Parathyroid adenoma (tissue), 2 donors: ENCODE measurements at regions not wholly inside any gene's neighbourhood (a gene's known extent, or its start where the extent isn't known, plus 50 kb on each side); places are given as distances from the start of the nearest gene placed in this dataset.

Source experiments
- H2AFZ ChIP-seq: fragments of 300-600 bp; sonication (generic); one replicate; pipeline ENCODE4 v1.7.0; 2017; ENCODE audit warnings: antibody characterized with exemption, mild to moderate bottlenecking
- H3K27ac ChIP-seq: fragments of 300-600 bp; sonication (generic); one replicate; pipeline ENCODE4 v1.7.0; 2017
- H3K27me3 ChIP-seq: fragments of 300-600 bp; sonication (generic); one replicate; pipeline ENCODE4 v1.7.0; 2017; ENCODE audit warnings: low read length; ENCODE audit not compliant: control insufficient read depth, insufficient read depth
- H3K36me3 ChIP-seq: fragments of 300-600 bp; sonication (generic); one replicate; pipeline ENCODE4 v1.7.0; 2017; ENCODE audit warnings: low read length; ENCODE audit not compliant: control insufficient read depth, insufficient read depth
- H3K4me1 ChIP-seq: fragments of 300-600 bp; sonication (generic); one replicate; pipeline ENCODE4 v1.7.0; 2017; ENCODE audit warnings: control low read depth
- H3K4me2 ChIP-seq: fragments of 300-600 bp; sonication (generic); one replicate; pipeline ENCODE4 v1.7.0; 2017; ENCODE audit warnings: low read length
- H3K4me3 ChIP-seq: fragments of 300-600 bp; sonication (generic); one replicate; pipeline ENCODE4 v1.7.0; 2017; ENCODE audit warnings: low read depth, low read length
- H3K79me2 ChIP-seq: fragments of 300-600 bp; sonication (generic); one replicate; pipeline ENCODE4 v1.7.0; 2017; ENCODE audit warnings: control low read depth
- H3K9ac ChIP-seq: fragments of 300-600 bp; sonication (generic); one replicate; pipeline ENCODE4 v1.7.0; 2017; ENCODE audit warnings: mild to moderate bottlenecking
- H3K9me3 ChIP-seq: fragments of 300-600 bp; sonication (generic); one replicate; pipeline ENCODE4 v1.7.0; 2017; ENCODE audit warnings: low read length; ENCODE audit not compliant: control insufficient read depth
- CTCF ChIP-seq: fragments of 300-600 bp; sonication (generic); IDR thresholded peaks from one replicate; pipeline ENCODE4 v1.7.0; 2017; ENCODE audit warnings: antibody characterized with exemption, mild to moderate bottlenecking
- donor health status: primary hyperparathyroidism.

GRCh38 chr10:78746155-78746763, 322.5 kb upstream of the ZMIZ1 start:
- Histone ChIP-seq H3K4me2 (no peak overlapping the region), H3K4me3 (no peak overlapping the region), H3K4me1 (no peaks in the 10 kb centered on the region), H3K36me3 (no peaks in the 10 kb centered on the region), H3K9me3 (no peaks in the 10 kb centered on the region), H3K9ac (no peak overlapping the region), H3K27me3 (no peaks in the 10 kb centered on the region), H3K79me2 (no peaks in the 10 kb centered on the region), H2AFZ (no peak overlapping the region), H3K27ac (no peak overlapping the region)
- TF ChIP-seq CTCF, result no peak

- Histone ChIP-seq H3K27ac (no peak overlapping the region), H3K4me2 (no peak overlapping the region), H3K36me3 (no peaks in the 10 kb centered on the region), H3K79me2 (no peaks in the 10 kb centered on the region), H3K4me3 (no peak overlapping the region), H3K9ac (no peak overlapping the region), H3K9me3 (no peaks in the 10 kb centered on the region), H3K4me1 (no peaks in the 10 kb centered on the region), H2AFZ (no peak overlapping the region), H3K27me3 (no peaks in the 10 kb centered on the region)
- TF ChIP-seq CTCF, result no peak
Observed at GRCh38 chr10:78747401-78748234, 321.1 kb upstream of the ZMIZ1 start.

- Histone ChIP-seq H3K36me3 (no peaks in the 10 kb centered on the region), H3K4me2 (no peak overlapping the region), H2AFZ (no peak overlapping the region), H3K27me3 (no peaks in the 10 kb centered on the region), H3K9ac (no peak overlapping the region), H3K79me2 (no peaks in the 10 kb centered on the region), H3K27ac (no peak overlapping the region), H3K9me3 (no peaks in the 10 kb centered on the region), H3K4me1 (no peaks in the 10 kb centered on the region), H3K4me3 (no peak overlapping the region)
- TF ChIP-seq CTCF, result no peak
Observed at GRCh38 chr10:78748235-78748533, 320.6 kb upstream of the ZMIZ1 start.

- H3K79me2 ChIP-seq, result no peaks in the 10 kb centered on the region
- H3K36me3 ChIP-seq, result no peaks in the 10 kb centered on the region
- no peak for TF ChIP-seq CTCF
- no peaks in the 10 kb centered on the region for H3K4me1 ChIP-seq
- H3K27me3 ChIP-seq, result no peaks in the 10 kb centered on the region
- H3K9me3 ChIP-seq, result no peaks in the 10 kb centered on the region
- H3K27ac ChIP-seq, result no peak overlapping the region
- H3K4me3 ChIP-seq, result no peak overlapping the region
- no peak overlapping the region for H3K4me2 ChIP-seq
- no peak overlapping the region for H2AFZ ChIP-seq
- no peak overlapping the region for H3K9ac ChIP-seq
Observed at GRCh38 chr10:78749200-78749599, 319.6 kb upstream of the ZMIZ1 start.

- Histone ChIP-seq H3K27ac (no peak overlapping the region), H3K9ac (no peak overlapping the region), H3K9me3 (no peaks in the 10 kb centered on the region), H3K27me3 (no peaks in the 10 kb centered on the region), H3K4me1 (no peaks in the 10 kb centered on the region), H3K4me2 (no peak overlapping the region), H3K4me3 (no peak overlapping the region), H3K79me2 (no peaks in the 10 kb centered on the region), H3K36me3 (no peaks in the 10 kb centered on the region), H2AFZ (no peak overlapping the region)
- no peak for TF ChIP-seq CTCF
Observed at GRCh38 chr10:78749898-78750297, 318.9 kb upstream of the ZMIZ1 start.
